ENCODE measurements at regions not wholly inside any gene's neighbourhood (a gene's known extent, or its start where the extent isn't known, plus 50 kb on each side); places are given as distances from the start of the nearest gene placed in this dataset.

DNA sequence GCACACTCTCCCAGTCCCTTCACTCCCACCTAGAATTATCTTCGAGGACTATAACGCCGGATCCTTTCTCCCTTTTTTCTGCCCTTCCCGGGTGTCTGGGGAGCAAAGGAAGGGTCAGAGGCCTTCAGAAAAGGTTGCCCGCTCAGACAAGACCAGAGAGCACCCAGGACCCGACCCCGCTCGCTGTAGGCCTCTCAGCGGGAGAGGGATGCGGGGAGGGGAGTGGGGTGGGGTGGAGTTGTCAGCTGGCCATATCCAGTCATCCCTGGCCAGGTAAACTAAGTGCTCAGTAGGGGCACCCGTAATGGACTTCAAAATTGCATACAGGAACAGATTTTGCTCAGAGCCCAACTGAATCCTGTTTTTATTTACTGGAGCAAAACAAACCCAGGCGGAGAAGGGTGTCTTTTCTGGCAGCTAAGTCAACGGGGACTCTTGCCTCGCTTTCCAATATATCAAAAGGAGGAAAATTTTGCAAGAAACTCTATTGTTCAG lies 65.0 kb downstream of the NOL4 start:
- DNase-seq (ENCODE audit: low spot score) = no peak

DNA sequence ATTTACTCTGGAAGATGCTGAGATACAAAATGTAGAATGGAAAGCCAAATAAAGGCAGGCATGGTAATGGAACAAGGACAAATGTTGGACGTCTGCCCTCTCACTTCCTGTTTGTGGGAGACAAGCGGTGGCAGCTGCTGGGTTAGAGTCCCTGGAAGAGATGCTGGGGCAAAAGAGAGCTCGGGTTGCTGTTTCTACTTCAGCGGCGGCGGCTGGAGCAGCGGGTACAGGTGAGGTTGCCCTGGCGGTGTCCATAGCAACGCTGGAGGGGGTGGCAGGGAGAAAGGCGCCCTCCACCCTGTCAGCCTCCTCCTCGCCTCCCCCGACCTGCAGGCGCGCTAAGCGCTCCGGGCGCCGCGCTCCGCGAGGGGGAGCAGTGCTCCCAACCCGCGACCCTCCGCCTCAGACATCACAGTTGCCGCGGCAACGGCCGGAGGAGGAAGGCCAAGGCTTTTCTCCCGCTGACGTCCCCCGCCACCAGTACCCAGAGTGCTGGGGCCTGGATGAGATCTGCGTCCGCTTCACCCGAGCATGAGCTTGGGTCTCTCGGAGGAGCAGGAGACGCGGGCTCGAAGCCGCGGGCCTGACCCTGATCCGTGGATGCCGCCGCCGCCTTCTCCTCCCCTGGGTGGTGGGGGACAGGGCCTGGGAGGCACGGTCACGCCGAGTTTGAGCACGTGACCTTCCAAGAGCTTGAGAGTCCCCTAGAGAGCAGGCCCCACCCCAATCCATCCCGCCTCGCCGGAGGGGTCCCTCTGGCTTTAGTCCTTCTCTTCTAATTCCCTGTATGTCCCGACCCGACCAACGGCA lies 65.6 kb downstream of the NOL4 start:
- peak; percentile 80 for DNase-seq (ENCODE audit: low spot score)

DNA sequence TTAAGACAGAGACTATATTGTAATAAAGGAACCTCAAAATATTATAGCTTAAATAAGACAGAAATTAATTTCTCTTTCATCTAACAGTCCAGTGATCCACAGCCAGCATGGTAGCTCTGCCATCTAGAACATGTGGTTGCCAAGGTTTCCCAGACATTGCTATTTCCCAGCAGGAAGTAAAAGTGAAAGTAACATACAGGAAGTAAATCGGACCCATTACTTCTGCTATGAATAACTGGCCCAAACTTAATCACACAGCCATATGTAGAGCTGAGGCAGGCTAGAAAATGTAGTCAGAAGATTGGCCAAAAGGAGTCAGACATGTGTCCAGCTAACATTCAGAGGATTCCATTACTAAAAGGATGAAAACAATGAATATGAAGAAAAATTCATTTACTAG lies 71.0 kb downstream of the NOL4 start:
- no peak for DNase-seq (ENCODE audit: low spot score)

DNA sequence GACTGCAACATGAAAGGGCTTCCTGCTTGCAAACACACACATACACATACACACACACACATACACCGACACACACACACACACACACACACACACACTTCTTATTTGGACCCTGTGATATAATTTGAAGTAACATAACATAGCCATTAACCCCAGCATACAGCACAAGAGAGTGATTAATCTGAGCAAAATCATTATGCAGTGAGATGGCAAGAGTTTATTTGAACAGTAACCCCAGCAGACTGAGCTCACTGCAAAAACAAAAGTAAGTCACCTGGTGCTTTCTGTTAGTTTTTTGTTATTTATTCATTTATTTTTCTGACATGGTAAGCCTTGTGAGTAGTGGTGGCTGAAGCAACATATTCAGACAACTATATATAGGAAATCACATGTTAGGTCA lies 93.7 kb downstream of the NOL4 start:
- DNase-seq (ENCODE audit: low spot score) = no peak

DNA sequence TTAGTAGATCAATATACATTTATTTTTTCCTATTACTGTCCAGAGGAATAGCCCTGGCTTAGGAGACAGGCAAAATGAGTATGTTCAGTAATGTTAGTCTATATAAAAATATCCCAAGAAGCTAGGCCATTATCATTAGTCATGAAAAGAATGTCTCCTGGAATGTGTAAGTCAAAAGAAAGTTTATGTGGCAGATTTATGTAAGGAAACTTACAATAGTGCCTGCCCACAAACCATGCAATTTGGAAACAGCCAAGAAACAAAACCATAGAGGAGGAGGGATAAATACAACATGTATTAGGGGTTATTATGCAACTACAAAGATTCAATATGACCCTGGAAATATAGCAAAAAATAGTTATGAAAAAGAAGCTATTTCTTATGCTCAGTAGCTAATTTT lies 96.3 kb downstream of the NOL4 start:
- no peak for DNase-seq (ENCODE audit: low spot score)

DNA sequence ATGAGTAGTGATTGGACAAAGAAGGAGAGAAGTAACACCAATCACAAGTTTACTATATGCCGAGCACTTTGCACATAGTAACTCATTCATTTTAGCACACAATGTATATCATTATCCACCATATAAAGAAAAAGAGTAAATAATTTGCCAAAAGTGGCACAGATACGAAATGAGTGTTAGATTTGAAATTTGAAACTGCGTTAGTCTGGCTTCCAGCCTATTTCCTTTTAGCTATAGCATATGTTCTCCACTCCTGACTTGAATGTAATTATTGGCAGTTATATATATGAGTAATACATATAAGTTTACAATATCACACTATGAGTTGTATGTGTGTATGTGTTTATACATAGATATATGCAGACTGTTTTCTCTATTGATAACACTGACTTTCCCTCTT lies 98.6 kb downstream of the NOL4 start:
- DNase-seq (ENCODE audit: low spot score) = no peak

DNA sequence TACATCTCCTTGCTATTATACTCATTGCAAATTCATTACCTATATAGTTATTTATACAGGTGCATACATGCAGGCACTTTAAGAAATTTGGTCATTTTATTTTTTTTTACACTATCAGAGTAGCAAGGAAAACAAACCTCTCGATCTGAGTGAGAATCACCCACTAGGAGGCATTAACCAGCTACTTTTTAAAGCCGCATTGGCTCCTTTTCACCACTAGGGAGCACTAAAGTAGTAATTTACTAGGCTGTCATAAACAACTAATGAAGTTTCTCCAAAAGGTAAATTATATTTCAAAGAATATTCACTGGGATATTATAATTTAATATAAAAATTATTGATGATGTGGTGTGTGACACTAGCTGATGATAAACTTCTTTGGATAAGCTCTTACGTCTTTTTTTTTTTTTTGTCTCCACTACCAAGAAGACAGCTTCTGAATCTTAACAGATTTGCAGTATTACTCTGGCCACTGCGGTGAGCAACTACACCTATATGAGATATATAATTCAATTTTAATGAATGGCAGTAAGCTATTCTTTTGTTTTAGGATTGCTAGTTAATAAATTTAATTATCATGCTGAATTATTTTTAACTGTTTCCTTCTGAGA lies 101.9 kb downstream of the NOL4 start:
- peak; percentile 53 for DNase-seq (ENCODE audit: low spot score)

DNA sequence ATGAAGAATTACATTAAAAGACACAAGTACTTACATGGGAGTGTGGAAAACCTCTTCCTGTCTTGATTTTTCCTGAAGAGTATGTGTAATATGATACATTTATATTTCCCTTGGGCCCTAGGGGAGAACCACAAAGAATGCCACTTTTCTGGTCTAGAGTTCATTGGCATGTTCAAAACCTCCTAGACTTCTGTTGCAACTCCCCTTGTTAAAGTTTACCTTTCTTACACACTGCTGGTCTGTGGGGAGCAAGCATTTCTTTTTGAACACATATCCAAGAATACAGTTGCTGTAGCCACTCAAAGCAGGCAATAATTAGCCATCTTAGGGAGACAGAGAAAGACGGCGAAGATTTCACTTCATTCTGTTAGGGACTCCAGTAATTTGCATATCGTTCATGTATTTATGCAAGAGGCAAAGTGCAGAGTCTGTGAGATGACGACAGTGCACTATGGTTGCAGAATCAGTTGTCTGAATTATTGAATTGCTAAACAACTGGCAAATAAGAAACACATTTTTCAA lies 103.5 kb downstream of the NOL4 start:
- DNase-seq (ENCODE audit: low spot score) = no peak

DNA sequence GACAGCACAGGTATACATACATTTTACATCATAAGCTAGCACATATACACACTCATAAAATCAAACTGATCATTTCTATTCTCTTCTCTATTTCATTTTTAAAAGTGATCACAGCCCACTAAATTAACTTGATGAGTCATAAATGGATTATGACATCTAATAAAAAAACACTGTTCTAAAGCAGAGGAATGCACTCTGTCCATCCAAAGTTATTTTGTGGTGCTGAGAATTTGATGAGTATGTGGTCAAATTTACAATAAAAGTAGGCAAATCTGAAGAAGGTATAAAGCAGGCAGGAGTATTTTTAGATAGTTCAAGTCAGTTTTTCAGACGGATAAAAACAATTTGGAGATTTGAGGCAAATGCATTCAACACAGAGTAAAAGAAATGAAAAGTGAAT lies 104.4 kb downstream of the NOL4 start:
- no peak for DNase-seq (ENCODE audit: low spot score)

DNA sequence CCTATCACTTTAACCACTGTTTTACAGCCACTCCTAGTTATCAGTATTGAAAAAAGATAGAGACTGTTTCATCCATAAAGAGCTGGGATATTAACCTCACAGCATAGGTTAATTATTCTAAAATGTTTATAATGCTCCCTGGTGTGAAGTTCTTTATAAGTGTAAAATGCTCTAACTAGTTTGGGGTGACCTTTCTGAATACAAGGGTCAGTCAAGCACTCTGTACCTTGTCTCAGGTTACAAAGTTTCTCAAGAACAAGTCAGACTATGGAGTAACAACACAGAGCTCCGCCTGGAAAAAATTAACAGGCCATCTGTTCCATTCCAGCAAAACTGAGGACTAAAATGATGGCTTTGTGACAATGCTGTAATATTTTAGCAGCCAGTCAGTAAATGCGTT lies 107.4 kb downstream of the NOL4 start:
- DNase-seq (ENCODE audit: low spot score) = no peak

DNA sequence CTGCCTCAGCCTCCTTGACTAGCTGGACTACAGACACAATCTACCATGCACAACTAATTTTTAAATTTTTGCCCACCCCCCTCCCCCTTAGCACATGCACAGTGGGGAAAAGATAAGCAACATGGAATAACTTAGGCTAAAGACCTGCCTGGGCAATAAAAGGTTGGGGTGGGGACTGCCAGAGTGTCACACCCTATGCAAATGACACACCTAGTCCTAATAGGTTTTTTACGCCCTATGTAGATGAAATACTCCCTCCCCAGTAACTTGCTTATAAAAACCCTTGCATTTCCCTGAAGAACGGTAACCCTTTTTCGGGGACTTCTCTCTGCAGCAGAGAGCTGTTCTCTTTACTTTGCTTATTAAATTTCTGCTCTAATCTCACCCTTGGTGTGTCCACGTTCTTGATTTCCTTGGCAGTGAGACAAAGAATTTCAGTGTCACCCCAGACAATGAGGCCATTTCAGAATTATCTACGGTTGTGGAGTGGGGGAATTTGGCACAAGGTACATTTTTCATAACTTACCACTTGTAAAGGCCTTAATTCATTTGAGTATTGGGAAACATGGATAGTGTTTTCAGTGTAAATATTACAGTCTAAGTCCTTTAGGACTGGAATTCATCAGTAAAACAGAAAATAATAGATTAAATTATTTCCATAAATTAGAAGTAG lies 109.2 kb downstream of the NOL4 start:
- no peak for DNase-seq (ENCODE audit: low spot score)

DNA sequence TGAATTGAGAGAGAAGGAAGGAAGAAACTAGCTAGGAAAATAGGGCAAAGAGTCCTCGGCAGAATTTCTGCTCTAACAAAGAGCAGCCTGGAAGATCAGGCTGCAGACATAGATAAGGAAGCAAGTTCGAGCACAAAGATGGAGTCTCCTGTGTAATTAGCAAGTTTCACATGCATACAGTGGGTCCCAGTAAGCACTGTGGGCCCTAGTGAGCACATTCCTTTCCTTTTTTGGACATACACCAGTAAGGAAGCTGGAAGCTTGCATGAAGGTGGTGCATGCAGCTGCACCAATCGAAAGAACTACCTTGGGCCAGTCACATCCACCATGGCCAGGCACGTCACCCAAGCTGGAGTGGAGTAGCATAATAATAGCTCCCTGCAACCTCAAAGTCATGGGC lies 109.7 kb downstream of the NOL4 start:
- no peak for DNase-seq (ENCODE audit: low spot score)

DNA sequence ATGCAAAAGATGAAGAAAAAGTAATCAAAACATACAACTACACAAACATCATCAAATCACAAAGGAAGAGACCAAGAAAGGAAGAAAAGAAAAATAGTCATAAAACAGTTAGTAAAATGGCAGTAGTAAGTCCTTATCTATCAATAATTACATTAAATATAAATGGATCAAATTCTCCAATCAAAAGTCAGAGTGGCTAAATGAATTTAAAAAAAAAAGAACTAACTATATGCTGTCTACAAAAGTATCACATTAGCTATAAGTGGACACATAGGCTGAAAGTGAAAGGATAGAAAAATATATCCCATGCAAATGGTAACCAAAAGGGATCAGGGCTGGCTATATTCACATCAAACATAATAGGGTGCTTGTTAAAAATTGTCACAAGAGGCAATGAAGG lies 116.5 kb downstream of the NOL4 start:
- DNase-seq (ENCODE audit: low spot score) = no peak

DNA sequence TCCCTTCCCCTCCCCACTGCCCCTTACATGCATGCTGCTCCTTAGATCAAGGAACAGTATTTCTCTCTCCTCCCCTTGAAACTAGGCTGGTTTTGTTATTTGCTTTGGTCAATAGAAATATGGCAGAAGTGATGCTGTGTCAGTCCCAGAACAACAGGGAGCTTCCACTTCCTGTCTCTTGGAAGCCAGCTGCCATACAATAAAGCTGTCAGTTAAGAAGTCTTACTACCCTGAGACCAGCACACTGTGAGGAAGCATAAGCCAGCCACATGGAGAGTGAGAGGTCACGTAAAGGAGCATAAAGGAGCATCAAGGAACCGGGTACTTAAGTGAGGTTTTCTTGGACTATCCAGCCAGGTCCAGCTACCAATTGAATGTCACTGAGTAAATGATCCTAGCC lies 126.6 kb downstream of the NOL4 start:
- DNase-seq (ENCODE audit: low spot score) = no peak

DNA sequence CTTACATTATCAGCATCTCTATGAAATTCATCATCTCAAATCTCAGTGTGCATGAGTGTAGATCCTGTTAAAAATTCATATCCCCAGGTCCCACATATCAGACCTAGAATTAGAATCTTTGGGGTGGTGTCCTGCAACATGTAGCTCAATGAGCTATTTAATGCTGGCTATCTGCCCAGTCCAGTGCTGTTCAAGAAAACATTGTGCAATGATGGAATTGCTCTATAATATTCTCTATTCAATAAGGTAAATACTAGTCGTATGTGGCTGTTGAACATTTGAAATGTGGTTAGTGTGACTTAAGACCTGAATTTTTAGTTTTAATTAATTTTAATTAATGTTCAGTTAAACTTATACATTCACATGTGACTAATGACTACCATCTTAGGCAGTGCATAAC lies 127.4 kb downstream of the NOL4 start:
- no peak for DNase-seq (ENCODE audit: low spot score)

DNA sequence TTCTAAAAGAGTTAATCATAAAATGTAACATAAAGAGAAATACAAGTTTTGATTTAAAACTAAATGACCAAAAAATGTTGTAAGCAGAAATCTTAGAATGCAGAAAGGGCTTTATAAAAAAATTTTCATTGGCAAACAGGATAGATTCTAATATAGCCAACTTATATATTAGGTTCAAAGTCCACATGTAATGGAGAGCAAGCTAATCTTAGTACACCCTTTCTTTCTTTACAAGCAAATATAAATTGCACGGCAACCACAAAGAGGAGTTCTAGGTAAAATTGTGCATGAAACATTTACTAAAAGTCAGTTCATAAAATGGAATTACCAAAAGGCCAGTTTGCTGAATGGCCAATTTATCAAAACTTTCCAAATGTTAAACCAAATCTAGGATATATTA lies 130.6 kb downstream of the NOL4 start:
- no peak for DNase-seq (ENCODE audit: low spot score)

DNA sequence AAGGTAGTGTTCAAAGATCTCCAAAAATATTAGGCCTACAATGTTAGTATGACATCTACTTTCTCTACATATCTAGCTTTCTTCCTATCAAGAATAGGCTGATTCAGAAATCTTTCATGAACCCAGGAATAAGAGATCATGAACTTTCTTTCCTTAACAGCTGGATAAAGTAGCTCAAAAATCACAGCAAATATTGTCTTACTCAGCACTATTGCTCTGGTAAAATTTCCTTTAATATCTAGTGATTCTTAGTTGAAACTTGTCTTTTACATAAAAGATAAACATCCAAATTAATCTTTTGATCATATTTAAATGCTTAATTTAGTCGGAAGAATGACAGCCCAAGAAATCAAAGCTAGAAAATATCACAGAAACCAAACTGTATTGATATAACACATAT lies 131.9 kb downstream of the NOL4 start:
- DNase-seq (ENCODE audit: low spot score) = no peak

DNA sequence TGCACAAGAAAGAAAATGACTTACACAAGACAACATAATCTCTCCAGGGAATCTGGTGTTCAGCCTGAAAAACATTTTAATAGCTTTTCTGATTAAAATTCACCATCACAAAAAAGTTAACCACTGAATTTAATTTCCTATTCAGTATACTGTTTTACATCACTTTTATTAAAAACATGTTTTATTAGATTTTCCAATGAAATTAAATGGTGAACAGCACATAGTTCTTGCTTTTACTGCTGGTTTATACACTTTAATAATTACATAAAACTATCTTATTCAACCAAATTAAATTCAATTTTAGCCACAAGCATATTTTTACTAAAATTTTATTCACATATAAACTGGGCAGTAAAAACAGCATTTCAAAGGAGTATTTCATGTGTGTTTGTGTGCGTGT lies 138.3 kb downstream of the NOL4 start:
- DNase-seq (ENCODE audit: low spot score) = no peak

DNA sequence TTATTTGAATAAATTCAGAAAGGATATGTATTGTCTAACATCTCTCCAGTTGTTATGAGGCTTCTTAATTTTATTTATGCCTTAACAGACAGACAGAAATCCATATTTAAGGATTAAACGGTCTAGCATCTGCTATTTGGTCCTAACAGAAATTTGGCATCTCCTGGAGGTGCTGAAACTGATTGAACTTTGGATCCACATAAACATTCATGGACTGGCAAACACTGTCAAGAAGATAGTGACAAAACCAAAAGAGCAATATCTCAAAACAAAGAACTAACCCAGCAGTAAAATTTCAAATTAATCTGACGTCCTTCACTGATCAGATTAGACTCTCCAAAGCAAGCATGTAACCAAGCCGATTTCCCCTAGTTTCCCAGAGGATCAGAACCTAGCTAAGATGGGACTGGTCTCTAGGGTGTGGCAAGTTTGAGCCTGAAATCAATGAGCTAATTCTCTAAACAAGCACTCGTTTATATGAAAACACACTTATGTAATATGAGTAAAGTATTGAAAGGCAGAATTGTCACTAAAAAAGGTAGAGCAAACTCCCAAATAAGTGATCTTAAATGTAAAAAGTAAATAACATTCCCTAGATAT lies 139.5 kb downstream of the NOL4 start:
- no peak for DNase-seq (ENCODE audit: low spot score)

DNA sequence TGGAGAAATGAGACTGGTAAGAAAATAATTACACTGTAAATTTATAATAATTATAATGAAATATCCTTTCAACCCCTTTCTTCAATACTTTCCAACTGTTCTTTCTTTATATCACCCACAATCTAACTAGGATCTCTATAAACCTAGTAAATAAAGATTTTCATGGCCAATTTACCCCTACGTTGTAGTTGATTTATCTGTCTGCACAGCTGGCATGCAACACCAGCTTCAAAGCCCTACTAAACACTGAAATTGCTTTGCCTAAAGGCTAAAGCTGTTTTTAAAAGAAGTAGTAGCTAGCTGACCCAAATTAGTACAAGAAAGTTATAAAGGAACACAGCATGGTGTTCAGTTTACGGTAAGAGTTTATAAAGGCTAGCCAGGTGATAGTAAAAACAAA lies 140.1 kb downstream of the NOL4 start:
- no peak for DNase-seq (ENCODE audit: low spot score)

DNA sequence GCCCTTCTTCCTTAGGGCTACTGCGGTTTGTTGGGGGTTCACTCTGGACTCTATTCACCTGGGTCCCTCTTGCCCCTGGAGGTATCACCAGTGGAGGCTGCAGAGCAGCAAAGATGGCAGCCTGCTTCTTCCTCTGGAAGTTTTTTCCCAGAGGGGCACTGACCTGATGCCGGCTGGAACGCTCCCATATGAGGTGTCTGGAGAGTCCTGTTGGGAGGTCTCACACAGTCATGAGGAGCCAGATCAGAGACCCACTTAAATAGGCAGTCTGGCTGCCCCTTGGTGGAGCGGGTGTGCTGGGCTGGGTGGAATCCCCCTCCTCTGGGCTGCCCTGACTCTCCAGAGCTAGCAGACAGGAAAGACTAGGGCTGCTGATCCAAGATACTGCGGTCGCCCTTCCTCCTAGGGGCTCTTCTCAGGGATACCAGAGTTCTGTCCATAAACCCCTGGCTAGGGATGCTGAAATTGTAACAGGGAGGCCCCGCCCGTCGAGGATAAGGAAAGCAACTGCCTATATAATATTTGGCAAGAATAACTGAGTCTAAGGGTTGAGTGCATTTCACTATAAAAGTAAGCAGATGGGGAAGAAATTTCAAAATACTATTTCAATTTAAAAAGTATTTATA lies 140.7 kb downstream of the NOL4 start:
- DNase-seq (ENCODE audit: low spot score) = no peak

DNA sequence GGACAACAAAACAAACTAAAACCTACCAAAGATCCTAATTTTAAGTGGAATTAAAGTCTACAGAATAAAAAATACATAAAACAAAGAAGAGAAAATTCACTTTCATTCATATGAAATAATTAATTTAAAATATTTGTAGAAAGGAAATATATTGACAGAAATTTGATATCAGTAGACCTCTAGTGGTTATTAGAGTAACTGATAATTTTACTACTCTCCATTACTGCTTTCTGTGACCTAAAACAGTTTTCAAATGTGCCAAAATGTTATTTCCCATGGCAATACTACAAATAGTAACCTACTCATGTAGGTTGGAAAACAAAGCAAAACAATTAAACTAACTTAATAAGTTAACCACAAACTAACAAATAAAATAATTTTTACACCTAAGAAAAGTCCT lies 147.1 kb downstream of the NOL4 start:
- no peak for DNase-seq (ENCODE audit: low spot score)
